DMS53 (cell line): ENCODE measurements at regions not wholly inside any gene's neighbourhood (a gene's known extent, or its start where the extent isn't known, plus 50 kb on each side); places are given as distances from the start of the nearest gene placed in this dataset.

Experiments
- DNase-seq: peaks from one replicate; lab custom pipeline; 2025; lab: John Stamatoyannopoulos, UW

- DNase-seq, result peak; percentile 92
Measured at GRCh38 chr1:218156595-218156994, 128.5 kb upstream of the RRP15 start.

GRCh38 chr1:218163371-218163770, 121.7 kb upstream of the RRP15 start:
- DNase-seq, result no peak

- peak; percentile 75 for DNase-seq
Measured at GRCh38 chr1:218164111-218164929, 120.8 kb upstream of the RRP15 start.

- peak; percentile 64 for DNase-seq
Measured at GRCh38 chr1:218164930-218165700, 120.0 kb upstream of the RRP15 start.

- DNase-seq, result no peak
Measured at GRCh38 chr1:218165701-218166114, 119.4 kb upstream of the RRP15 start.

- no peak for DNase-seq
Measured at GRCh38 chr1:218166268-218166945, 118.7 kb upstream of the RRP15 start.

GRCh38 chr1:218171302-218171893, 113.7 kb upstream of the RRP15 start:
- peak; percentile 77 for DNase-seq

- DNase-seq, result no peak
Measured at GRCh38 chr1:218182455-218182854, 102.6 kb upstream of the RRP15 start.

GRCh38 chr1:218200979-218201378, 84.1 kb upstream of the RRP15 start:
- DNase-seq, result no peak

GRCh38 chr1:218201601-218202000, 83.5 kb upstream of the RRP15 start:
- DNase-seq, result no peak

GRCh38 chr1:218205721-218206120, 79.4 kb upstream of the RRP15 start:
- DNase-seq, result no peak

- no peak for DNase-seq
Measured at GRCh38 chr1:218207194-218207593, 77.9 kb upstream of the RRP15 start.

GRCh38 chr1:218209351-218209861, 75.7 kb upstream of the RRP15 start:
- no peak for DNase-seq

GRCh38 chr1:218211241-218211640, 73.9 kb upstream of the RRP15 start:
- DNase-seq, result no peak

- DNase-seq, result no peak
Measured at GRCh38 chr1:218217040-218217439, 68.1 kb upstream of the RRP15 start.

- DNase-seq, result no peak
Measured at GRCh38 chr1:218219460-218219859, 65.6 kb upstream of the RRP15 start.

- no peak for DNase-seq
Measured at GRCh38 chr1:218224101-218224500, 61.0 kb upstream of the RRP15 start.

GRCh38 chr1:218226005-218226404, 59.1 kb upstream of the RRP15 start:
- DNase-seq, result peak; percentile 77
